PFSK-1 (cell line): ENCODE measurements at regions not wholly inside any gene's neighbourhood (a gene's known extent, or its start where the extent isn't known, plus 50 kb on each side); places are given as distances from the start of the nearest gene placed in this dataset.

Source experiments
- FOXP2 ChIP-seq: optimal IDR thresholded peaks from 2 replicates; pipeline ENCODE3; 2011; ENCODE audit warnings: borderline replicate concordance, control low read depth, inconsistent platforms; ENCODE audit not compliant: insufficient read depth; ENCODE audit errors: extremely low read length, extremely low read depth
- POLR2AphosphoS5 ChIP-seq: IDR thresholded peaks from 2 replicates; pipeline ENCODE4 v1.6.1; 2012; ENCODE audit warnings: low read depth, mild to moderate bottlenecking, control low read depth, low read length, moderate library complexity
- REST ChIP-seq, 2 experiments: IDR thresholded peaks; 2 replicates each; pipeline versions ENCODE4 v1.6.1 to v1.8.0; 2011 to 2012; ENCODE audit warnings: low read depth in 2 of 2, low read length in 2 of 2, control low read depth in 1 of 2, inconsistent platforms in 1 of 2, mild to moderate bottlenecking in 1 of 2, moderate library complexity in 1 of 2; ENCODE audit not compliant: insufficient read depth in 1 of 2
- SIN3A ChIP-seq: IDR thresholded peaks from 2 replicates; pipeline ENCODE4 v1.6.1; 2012; ENCODE audit warnings: mild to moderate bottlenecking, low read length, moderate library complexity, borderline replicate concordance; ENCODE audit not compliant: insufficient read depth
- TAF1 ChIP-seq: IDR thresholded peaks from 2 replicates; pipeline ENCODE4 v1.6.1; 2012; ENCODE audit warnings: low read length, control low read depth, borderline replicate concordance; ENCODE audit not compliant: insufficient read depth

- TF ChIP-seq TAF1 = no peak
- no peak for TF ChIP-seq REST (IDR thresholded peaks at IDR 0.05; ENCODE audit: insufficient read depth in 1 of 2, low read depth in 2 of 2, low read length in 2 of 2)
- no peak for TF ChIP-seq SIN3A
- TF ChIP-seq FOXP2 = no peak
- no peak for TF ChIP-seq POLR2AphosphoS5
Observed at GRCh38 chr11:44427432-44427831, 117.5 kb upstream of the ALX4 start.

GRCh38 chr11:44430140-44430539, 120.2 kb upstream of the ALX4 start:
- TF ChIP-seq REST (IDR thresholded peaks at IDR 0.05; ENCODE audit: insufficient read depth in 1 of 2, low read depth in 2 of 2, low read length in 2 of 2) (no peak), SIN3A (no peak), POLR2AphosphoS5 (no peak)

- TF ChIP-seq POLR2AphosphoS5 = no peak
Observed at GRCh38 chr11:44434191-44434590, 124.3 kb upstream of the ALX4 start.

- TF ChIP-seq TAF1 (no peak), FOXP2 (no peak), POLR2AphosphoS5 (no peak), REST (IDR thresholded peaks at IDR 0.05; ENCODE audit: insufficient read depth in 1 of 2, low read depth in 2 of 2, low read length in 2 of 2) (no peak), SIN3A (no peak)
Observed at GRCh38 chr11:44437122-44437521, 127.2 kb upstream of the ALX4 start.

GRCh38 chr11:44443836-44444769, 121.4 kb upstream of the CD82 start:
- TF ChIP-seq SIN3A (no peak), POLR2AphosphoS5 (no peak), REST (IDR thresholded peaks at IDR 0.05; ENCODE audit: insufficient read depth in 1 of 2, low read depth in 2 of 2, low read length in 2 of 2) (no peak), FOXP2 (no peak), TAF1 (no peak)
